HCT116 (cell line): ENCODE measurements at regions not wholly inside any gene's neighbourhood (a gene's known extent, or its start where the extent isn't known, plus 50 kb on each side); places are given as distances from the start of the nearest gene placed in this dataset.

Experiments
- ATAC-seq: fragments of 200-7000 bp; cut with Tn5 transposase; 2 replicates; pipeline ENCODE4 v1.9.1; 2020; ENCODE audit warnings: mild to moderate bottlenecking, moderate library complexity
- BruUV-seq: library from RNA; stranded (reverse); fragments of 400-500 nt; replicated peaks from 2 replicates; lab custom pipeline; 2021; lab: Mats Ljungman, UMichigan
- CTCF ChIA-PET: fragments of 300-600 bp; sonication (Branson Sonifier 250); formaldehyde crosslinking; loops from one replicate; lab custom pipeline; 2021; ENCODE audit warnings: antibody characterized with exemption; lab: Charles Lee
- POLR2A ChIA-PET: fragments of 300-600, 350-600 bp; sonication (Branson Sonifier 250); formaldehyde crosslinking; loops from one replicate; lab custom pipeline; 2021; ENCODE audit warnings: antibody characterized with exemption; lab: Charles Lee
- RAD21 ChIA-PET, 2 experiments: fragments of 300-600 bp; sonication (Branson Sonifier 250); formaldehyde crosslinking; loops; one replicate each; lab custom pipeline; 2023; ENCODE audit warnings: low total read pairs in 2 of 2; ENCODE audit not compliant: uncharacterized antibody in 2 of 2, unreplicated experiment in 2 of 2, low non-redundant PET in 1 of 2; lab: Charles Lee
- DNase-seq: peaks from one replicate; pipeline ENCODE4 v3.0.0-alpha.2; 2010; ENCODE audit warnings: low read depth, low spot score
- H2AFZ ChIP-seq: fragments of 200-600 bp; shearing (Covaris generic), sonication (generic); 2 replicates; pipeline ENCODE4 v1.6.1; 2017; ENCODE audit warnings: low read depth, mixed run types, mixed read lengths, antibody characterized with exemption, low read length; ENCODE audit not compliant: poor library complexity, severe bottlenecking
- H3K27ac ChIP-seq: 2 replicates; pipeline ENCODE4 v1.5.1; 2012; ENCODE audit warnings: low read depth, low read length
- H3K27me3 ChIP-seq: fragments of 200-600 bp; sonication (generic); 2 replicates; pipeline ENCODE4 v1.6.1; 2016; ENCODE audit warnings: mixed run types, low read length, mixed read lengths; ENCODE audit not compliant: insufficient read depth
- H3K36me3 ChIP-seq, 2 experiments: fragments of 200-500 bp in 1 of 2; fragments of 200-600 bp in 1 of 2; sonication (Bioruptor generic) in 1 of 2; sonication (generic) in 1 of 2; 2 replicates each; pipeline versions ENCODE4 v1.5.1 to v1.6.1; 2014 to 2016; ENCODE audit warnings: low read length in 2 of 2, inconsistent platforms in 1 of 2, mixed read lengths in 1 of 2, mixed run types in 1 of 2; ENCODE audit not compliant: insufficient read depth in 2 of 2, control insufficient read depth in 1 of 2
- H3K4me1 ChIP-seq, 2 experiments: fragments of 200-600 bp in 1 of 2; sonication (generic) in 1 of 2; 2 replicates each; pipeline versions ENCODE4 v1.5.1 to v1.6.1; 2012 to 2017; ENCODE audit warnings: low read length in 2 of 2, inconsistent platforms in 1 of 2, mild to moderate bottlenecking in 1 of 2, mixed read lengths in 1 of 2, mixed run types in 1 of 2, moderate library complexity in 1 of 2; ENCODE audit not compliant: insufficient read depth in 2 of 2, control insufficient read depth in 1 of 2
- H3K4me2 ChIP-seq: fragments of 200-600 bp; sonication (generic); 2 replicates; pipeline ENCODE4 v1.6.1; 2017; ENCODE audit warnings: mixed run types, low read length, mixed read lengths
- H3K4me3 ChIP-seq, 2 experiments: fragments of 200-600 bp in 1 of 2; sonication (generic) in 1 of 2; replicated peaks in 1 of 2; 2 replicates each; pipeline ENCODE4 v1.5.1; 2011 to 2016; ENCODE audit warnings: low read length in 2 of 2, control low read depth in 1 of 2, low read depth in 1 of 2, mild to moderate bottlenecking in 1 of 2, mixed read lengths in 1 of 2, mixed run types in 1 of 2
- H3K79me2 ChIP-seq: fragments of 200-600 bp; sonication (generic); 2 replicates; pipeline ENCODE4 v1.6.1; 2017; ENCODE audit warnings: mild to moderate bottlenecking, mixed run types, low read length, moderate library complexity, mixed read lengths; ENCODE audit not compliant: insufficient read depth
- H3K9ac ChIP-seq: fragments of 200-600 bp; sonication (generic); 2 replicates; pipeline ENCODE4 v1.6.1; 2016; ENCODE audit warnings: low read length, mixed read lengths
- H3K9me2 ChIP-seq: fragments of 200-600 bp; sonication (generic), shearing (Covaris generic); 2 replicates; pipeline ENCODE4 v1.6.1; 2017; ENCODE audit warnings: mixed run types, mild to moderate bottlenecking, moderate library complexity; ENCODE audit not compliant: insufficient read depth
- H3K9me3 ChIP-seq, 2 experiments: fragments of 200-500 bp in 1 of 2; fragments of 200-600 bp in 1 of 2; sonication (Bioruptor generic) in 1 of 2; sonication (generic) in 1 of 2; 2 replicates each; pipeline ENCODE4 v1.6.1; 2014 to 2017; ENCODE audit warnings: low read length in 2 of 2, mixed read lengths in 2 of 2, inconsistent platforms in 1 of 2, low read depth in 1 of 2, mild to moderate bottlenecking in 1 of 2, mixed run types in 1 of 2, moderate library complexity in 1 of 2; ENCODE audit not compliant: control insufficient read depth in 1 of 2, insufficient read depth in 1 of 2
- H4K20me1 ChIP-seq: fragments of 200-600 bp; sonication (generic), shearing (Covaris generic); 2 replicates; pipeline ENCODE4 v1.6.1; 2017; ENCODE audit warnings: mixed run types, mild to moderate bottlenecking, moderate library complexity; ENCODE audit not compliant: insufficient read depth
- ATF3 ChIP-seq: IDR thresholded peaks from 2 replicates; pipeline ENCODE4 v1.6.1; 2012
- CBX3 ChIP-seq: IDR thresholded peaks from 2 replicates; pipeline ENCODE4 v1.6.1; 2012; ENCODE audit warnings: low read depth
- CEBPB ChIP-seq: IDR thresholded peaks from 2 replicates; pipeline ENCODE4 v1.6.1; 2012; ENCODE audit warnings: low read depth
- EGR1 ChIP-seq: IDR thresholded peaks from 2 replicates; pipeline ENCODE4 v1.6.1; 2012; ENCODE audit warnings: low read depth
- MAX ChIP-seq: IDR thresholded peaks from 2 replicates; pipeline ENCODE4 v1.6.1; 2012
- POLR2A ChIP-seq: IDR thresholded peaks from 2 replicates; pipeline ENCODE4 v1.7.0; 2011; ENCODE audit warnings: borderline replicate concordance; ENCODE audit not compliant: insufficient read depth, insufficient read length; ENCODE audit errors: extremely low read depth
- SIN3A ChIP-seq: IDR thresholded peaks from 2 replicates; pipeline ENCODE4 v1.6.1; 2012; ENCODE audit warnings: low read depth
- SP1 ChIP-seq: IDR thresholded peaks from 2 replicates; pipeline ENCODE4 v1.6.1; 2012; ENCODE audit warnings: low read depth
- SRF ChIP-seq: IDR thresholded peaks from 2 replicates; pipeline ENCODE4 v1.6.1; 2012; ENCODE audit warnings: low read depth
- TCF7L2 ChIP-seq: IDR thresholded peaks from 2 replicates; pipeline ENCODE4 v1.7.0; 2011; ENCODE audit warnings: borderline replicate concordance, inconsistent platforms; ENCODE audit not compliant: insufficient read depth, insufficient read length; ENCODE audit errors: extremely low read depth
- YY1 ChIP-seq: IDR thresholded peaks from 2 replicates; pipeline ENCODE4 v1.6.1; 2011; ENCODE audit warnings: low read length, low read depth, moderate library complexity, mild to moderate bottlenecking; ENCODE audit not compliant: insufficient replicate concordance; ENCODE audit errors: extremely low read depth
- ZBTB33 ChIP-seq: IDR thresholded peaks from 2 replicates; pipeline ENCODE4 v1.6.1; 2011; ENCODE audit warnings: mild to moderate bottlenecking, low read length, moderate library complexity; ENCODE audit not compliant: insufficient replicate concordance; ENCODE audit errors: extremely low read depth
- ZFX ChIP-seq: fragments of 450-650 bp; IDR thresholded peaks from 2 replicates; pipeline ENCODE4 v1.6.1; 2017
- ZNF274 ChIP-seq: fragments of 200-500 bp; sonication (Bioruptor generic); IDR thresholded peaks from 2 replicates; pipeline ENCODE4 v1.6.1; 2014; ENCODE audit warnings: mild to moderate bottlenecking, low read depth, low read length, inconsistent platforms
- intact Hi-C: fragments of 100-400 bp; cut with micrococcal nuclease; formaldehyde crosslinking; loops from 2 replicates; pipeline ENCODE4 v1.10.0; 2022
- TF ChIP-seq, protein P1 (sequence below): IDR thresholded peaks from 2 replicates; pipeline ENCODE4 v1.6.1; 2012; ENCODE audit warnings: low read depth

DNA sequence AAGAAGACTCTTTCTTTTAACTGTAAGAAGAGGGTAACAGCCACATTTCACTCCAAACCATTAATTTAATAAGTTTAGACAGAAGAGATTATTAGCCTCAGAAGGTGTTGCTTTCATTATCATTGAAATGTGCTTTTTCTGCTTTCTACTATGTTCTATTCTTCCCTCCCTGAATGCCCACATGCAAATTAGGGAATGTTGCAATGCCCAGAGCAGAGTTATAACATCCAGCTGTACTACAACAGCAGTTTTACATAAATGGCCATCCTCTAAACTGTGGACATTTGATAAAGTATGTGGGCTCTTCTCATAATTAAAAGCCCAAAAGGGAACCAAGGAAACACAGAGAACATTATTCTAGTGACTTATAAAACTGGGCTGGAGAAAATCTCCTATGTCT is 82.2 kb upstream of the SOD1 start:
- Histone ChIP-seq H3K27me3 (no peaks in the 10 kb centered on the region), H2AFZ (no peak overlapping the region), H3K27ac (no peak overlapping the region), H3K4me1 (no peaks in the 10 kb centered on the region), H3K36me3 (no peaks in the 10 kb centered on the region), H3K9ac (no peak overlapping the region), H3K9me2 (no peaks in the 10 kb centered on the region), H4K20me1 (no peaks in the 10 kb centered on the region), H3K4me3 (no peak overlapping the region), H3K79me2 (no peaks in the 10 kb centered on the region), H3K4me2 (no peak overlapping the region), H3K9me3 (peaks cover 0 to 8% of the 10 kb centered on the region in 2 experiments; a peak in 2 of 4 replicates)
- no TSS peak for BruUV-seq
- DNase-seq (no peak), ATAC-seq (no peak)
- TF ChIP-seq ATF3 (no peak), SP1 (no peak), ZNF274 (no peak), SRF (no peak)
- ChIA-PET RAD21 (interaction anchor here (0.7 to 1.1 kb wide), 2 partner anchors 23 to 50 kb away, joined by 3 to 4 read pairs; no protein-coding TSS in a partner anchor), CTCF (no interaction called here), POLR2A (no interaction called here)
- intact Hi-C loops = no loop called here

GRCh38 chr21:31576428-31576827 is 83.1 kb upstream of the SOD1 start:
- H3K9ac ChIP-seq = no peak overlapping the region
- no peaks in the 10 kb centered on the region for H3K79me2 ChIP-seq
- no peak overlapping the region for H2AFZ ChIP-seq
- POLR2A ChIA-PET = no interaction called here
- no peaks in the 10 kb centered on the region for H3K27me3 ChIP-seq
- no peak overlapping the region for H3K4me2 ChIP-seq
- H3K4me3 ChIP-seq = no peak overlapping the region
- H3K4me1 ChIP-seq = no peaks in the 10 kb centered on the region
- no peak overlapping the region for H3K27ac ChIP-seq
- intact Hi-C loops = no loop called here
- no peak for DNase-seq
- peaks cover 0 to 8% of the 10 kb centered on the region in 2 experiments; a peak in 2 of 4 replicates for H3K9me3 ChIP-seq
- TF ChIP-seq POLR2A = no peak
- no peak for TF ChIP-seq YY1
- TF ChIP-seq ATF3 = no peak
- no peak for TF ChIP-seq SIN3A
- no peak for TF ChIP-seq SRF
- TF ChIP-seq CBX3 = no peak
- TF ChIP-seq TCF7L2 = no peak
- no peak for TF ChIP-seq SP1
- TF ChIP-seq, protein P1, sequence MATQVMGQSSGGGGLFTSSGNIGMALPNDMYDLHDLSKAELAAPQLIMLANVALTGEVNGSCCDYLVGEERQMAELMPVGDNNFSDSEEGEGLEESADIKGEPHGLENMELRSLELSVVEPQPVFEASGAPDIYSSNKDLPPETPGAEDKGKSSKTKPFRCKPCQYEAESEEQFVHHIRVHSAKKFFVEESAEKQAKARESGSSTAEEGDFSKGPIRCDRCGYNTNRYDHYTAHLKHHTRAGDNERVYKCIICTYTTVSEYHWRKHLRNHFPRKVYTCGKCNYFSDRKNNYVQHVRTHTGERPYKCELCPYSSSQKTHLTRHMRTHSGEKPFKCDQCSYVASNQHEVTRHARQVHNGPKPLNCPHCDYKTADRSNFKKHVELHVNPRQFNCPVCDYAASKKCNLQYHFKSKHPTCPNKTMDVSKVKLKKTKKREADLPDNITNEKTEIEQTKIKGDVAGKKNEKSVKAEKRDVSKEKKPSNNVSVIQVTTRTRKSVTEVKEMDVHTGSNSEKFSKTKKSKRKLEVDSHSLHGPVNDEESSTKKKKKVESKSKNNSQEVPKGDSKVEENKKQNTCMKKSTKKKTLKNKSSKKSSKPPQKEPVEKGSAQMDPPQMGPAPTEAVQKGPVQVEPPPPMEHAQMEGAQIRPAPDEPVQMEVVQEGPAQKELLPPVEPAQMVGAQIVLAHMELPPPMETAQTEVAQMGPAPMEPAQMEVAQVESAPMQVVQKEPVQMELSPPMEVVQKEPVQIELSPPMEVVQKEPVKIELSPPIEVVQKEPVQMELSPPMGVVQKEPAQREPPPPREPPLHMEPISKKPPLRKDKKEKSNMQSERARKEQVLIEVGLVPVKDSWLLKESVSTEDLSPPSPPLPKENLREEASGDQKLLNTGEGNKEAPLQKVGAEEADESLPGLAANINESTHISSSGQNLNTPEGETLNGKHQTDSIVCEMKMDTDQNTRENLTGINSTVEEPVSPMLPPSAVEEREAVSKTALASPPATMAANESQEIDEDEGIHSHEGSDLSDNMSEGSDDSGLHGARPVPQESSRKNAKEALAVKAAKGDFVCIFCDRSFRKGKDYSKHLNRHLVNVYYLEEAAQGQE = no peak
- no peak for TF ChIP-seq MAX
- no peak for TF ChIP-seq ZBTB33
- no peak for TF ChIP-seq ZFX
- no peak for TF ChIP-seq EGR1
- TF ChIP-seq CEBPB = no peak
- CTCF ChIA-PET = no interaction called here
- no TSS peak for BruUV-seq
- no peaks in the 10 kb centered on the region for H4K20me1 ChIP-seq
- RAD21 ChIA-PET = interaction anchor here in 1 of 2 experiments (1.1 kb wide), 1 partner anchor 23 kb away, joined by 3 read pairs; no protein-coding TSS in a partner anchor
- no peak for ATAC-seq
- no peaks in the 10 kb centered on the region for H3K36me3 ChIP-seq
- no peaks in the 10 kb centered on the region for H3K9me2 ChIP-seq
